Activated T-cell treated with anti-CD3 and anti-CD28 coated beads for 48 hours (primary cell): ENCODE measurements at regions not wholly inside any gene's neighbourhood (a gene's known extent, or its start where the extent isn't known, plus 50 kb on each side); places are given as distances from the start of the nearest gene placed in this dataset.

Experiments
- DNase-seq: peaks from one replicate; pipeline ENCODE4 v3.0.0-alpha.2; 2020; ENCODE audit warnings: low read depth

DNA sequence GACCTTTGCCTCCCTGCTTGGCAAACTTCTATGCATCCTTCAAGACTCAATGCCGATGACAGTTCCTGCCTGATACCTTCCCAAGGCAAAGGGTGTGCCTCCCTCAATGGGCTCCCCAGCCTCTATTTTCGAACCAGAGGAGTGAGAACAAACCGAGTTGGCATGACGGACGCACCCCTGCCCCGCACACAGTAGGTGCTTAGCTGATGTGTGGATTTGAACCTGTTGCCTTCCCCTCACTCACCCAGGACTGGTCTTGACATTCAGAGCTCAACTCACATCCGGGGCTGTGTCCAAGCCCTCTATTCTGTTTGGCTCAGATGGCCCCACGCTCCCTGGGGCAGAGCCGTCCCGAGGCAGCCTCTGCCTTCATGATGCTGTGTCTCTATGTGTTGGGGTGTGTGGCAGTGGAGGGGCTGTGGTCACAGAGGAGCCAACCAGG is 52.2 kb upstream of the SLC6A11 start:
- DNase-seq = no peak

DNA sequence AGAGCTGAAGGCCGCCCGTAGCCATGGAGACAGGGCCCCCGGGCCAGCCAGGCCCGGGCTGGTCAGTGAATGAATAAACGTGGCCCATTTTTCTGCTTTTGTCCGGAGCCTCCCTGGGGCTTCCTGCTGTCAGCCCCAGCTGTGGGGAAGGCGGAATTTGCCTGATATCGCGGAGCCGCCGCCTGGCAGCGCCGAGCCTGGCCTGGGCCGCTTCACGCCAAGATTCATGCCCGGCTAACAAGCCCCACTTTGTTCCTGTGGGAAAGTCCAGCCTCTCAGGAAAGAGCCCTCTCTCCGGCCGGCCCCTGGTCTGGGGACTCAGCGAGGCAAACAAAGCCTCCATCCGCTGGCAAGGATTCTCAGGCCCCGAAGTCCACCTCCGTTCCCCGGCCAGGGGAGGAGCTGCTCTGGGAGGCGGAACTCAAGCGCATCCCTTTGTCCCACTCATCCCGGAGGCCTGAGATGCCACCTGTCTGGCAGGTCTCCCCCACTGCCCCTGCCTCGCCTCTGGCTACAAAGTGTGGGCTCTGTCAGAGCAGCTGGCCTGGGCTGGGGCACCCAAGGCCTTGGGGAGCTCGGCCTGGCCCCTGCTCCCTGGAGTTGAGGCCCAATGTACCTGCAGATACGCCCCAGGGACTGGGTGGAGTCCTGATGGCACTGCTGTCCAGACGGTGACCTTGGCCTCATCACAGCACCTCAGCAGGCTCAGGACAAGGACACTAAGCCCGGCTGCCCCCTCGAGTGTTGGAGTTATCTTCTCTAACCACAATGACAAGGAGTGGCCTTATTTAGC is 51.6 kb upstream of the SLC6A11 start:
- no peak for DNase-seq

DNA sequence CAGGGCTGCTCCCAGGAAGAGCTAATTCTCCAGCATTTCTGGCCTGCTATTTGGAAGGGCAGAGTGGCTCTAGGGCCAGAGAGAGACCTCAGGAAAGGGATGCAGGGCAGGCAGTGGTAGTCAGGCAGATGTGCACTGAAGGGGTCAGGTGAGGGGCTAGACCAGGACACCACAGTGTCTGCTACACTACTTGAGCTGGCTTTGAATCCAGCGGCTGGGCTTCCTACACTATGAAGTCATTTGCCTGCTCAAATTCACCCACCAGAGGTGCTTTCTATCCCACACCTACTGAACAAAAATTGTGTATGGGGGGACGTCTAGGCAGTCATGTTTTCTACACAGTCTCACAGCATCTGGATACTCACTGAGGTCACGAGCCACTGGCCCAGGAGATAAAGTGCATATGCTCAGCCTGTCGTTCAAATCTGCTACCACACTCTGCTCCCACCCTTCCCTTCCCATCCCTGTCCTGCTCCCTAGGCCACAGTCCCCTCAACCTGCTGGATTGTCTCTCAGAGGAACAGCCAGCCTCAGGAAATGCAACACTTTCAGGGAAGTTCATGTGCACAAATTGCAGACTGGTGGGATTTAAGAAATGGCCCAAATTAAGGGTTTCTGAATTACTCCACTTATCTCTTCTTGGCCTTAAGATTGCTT is 49.9 kb upstream of the SLC6A11 start:
- DNase-seq = no peak
